C1 segment of cervical spinal cord (tissue), 14 donors: ENCODE measurements at regions not wholly inside any gene's neighbourhood (a gene's known extent, or its start where the extent isn't known, plus 50 kb on each side); places are given as distances from the start of the nearest gene placed in this dataset.
"Not testable (repeated sequence)": the region's sequence is repeated elsewhere in the genome, so short reads cannot be mapped to it uniquely, and the experiment has no call there.

Experiments
- DNase-seq, 14 donors: peaks; one replicate each; lab custom pipeline; 2025; lab: John Stamatoyannopoulos, UW

DNA sequence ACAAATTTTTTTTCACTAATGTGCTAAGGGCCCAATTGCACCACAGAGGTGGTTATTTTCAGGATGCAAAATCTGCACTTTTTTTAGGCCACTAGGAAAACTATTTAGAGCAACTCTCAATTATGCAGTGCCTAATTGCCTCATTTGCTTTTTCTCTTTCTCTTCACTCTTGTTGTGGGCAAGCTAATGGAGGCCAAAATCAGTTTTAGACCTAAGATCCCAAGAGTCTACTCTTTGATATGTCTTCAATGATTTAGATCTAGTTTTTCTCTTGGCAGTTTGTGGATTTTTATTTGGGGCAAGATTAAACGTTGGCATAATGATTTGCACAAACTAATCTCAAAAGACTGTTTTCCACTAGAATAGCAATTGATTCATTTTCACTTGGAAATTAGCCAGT lies 1996.9 kb downstream of the LRRC4C start:
- no peak for DNase-seq

DNA sequence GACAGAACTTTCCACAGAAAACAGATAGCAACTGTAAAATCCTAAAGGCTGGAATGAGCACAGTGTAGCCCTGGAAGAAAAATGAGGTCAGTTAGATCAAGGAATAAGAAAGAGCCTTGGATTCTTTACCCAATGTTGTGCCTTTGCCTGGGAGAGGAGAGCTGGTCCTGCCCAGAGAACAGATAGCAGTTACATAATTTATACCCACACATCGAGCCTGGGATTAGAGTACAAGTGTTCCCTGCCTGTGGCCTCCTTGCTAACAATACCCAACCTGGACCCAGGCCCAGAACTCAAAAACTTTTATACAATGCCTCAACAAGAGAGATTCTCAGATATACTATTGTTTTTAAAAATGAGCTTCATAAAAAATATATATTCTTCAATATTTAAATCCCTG lies 1998.4 kb downstream of the LRRC4C start:
- peak in 4 of 14 donors; percentile 2 to 12 (median 10) for DNase-seq

DNA sequence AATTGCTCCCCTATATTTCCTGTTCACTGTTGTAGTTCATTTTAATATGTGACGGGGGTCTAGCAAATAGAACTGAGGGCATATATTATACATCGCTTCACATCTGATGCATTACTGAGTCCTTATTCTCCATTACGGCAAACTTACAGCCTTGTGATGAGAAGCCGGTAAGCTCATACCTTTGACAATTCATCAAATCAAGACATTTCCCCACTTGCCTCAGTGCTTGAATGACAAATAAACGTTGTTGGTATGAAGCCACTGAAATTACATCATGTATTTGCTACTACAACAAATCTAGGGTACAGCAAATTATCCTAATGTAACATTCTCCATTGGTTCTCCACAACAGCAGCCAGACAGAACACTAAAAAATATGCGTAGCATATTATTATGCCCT lies 1999.8 kb downstream of the LRRC4C start:
- no peak for DNase-seq

DNA sequence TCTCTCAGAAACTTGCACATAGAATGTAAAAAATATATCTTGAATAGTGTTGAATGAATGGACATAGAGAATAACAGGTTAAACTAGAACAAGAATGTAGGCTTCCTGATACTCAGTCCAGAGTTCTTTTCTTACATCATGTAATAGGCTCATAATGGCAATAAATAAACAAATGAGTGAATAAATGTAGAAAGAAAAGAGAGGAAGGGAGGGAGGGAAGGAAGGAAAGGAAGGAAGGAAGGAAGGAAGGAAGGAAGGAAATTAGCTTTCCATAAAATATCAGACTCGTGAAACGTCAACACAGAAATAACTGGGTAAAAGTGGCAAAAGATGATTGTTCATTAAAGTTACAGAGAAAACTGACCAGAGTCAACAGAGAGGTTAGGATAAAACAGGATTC lies 2001.0 kb downstream of the LRRC4C start:
- no peak for DNase-seq

DNA sequence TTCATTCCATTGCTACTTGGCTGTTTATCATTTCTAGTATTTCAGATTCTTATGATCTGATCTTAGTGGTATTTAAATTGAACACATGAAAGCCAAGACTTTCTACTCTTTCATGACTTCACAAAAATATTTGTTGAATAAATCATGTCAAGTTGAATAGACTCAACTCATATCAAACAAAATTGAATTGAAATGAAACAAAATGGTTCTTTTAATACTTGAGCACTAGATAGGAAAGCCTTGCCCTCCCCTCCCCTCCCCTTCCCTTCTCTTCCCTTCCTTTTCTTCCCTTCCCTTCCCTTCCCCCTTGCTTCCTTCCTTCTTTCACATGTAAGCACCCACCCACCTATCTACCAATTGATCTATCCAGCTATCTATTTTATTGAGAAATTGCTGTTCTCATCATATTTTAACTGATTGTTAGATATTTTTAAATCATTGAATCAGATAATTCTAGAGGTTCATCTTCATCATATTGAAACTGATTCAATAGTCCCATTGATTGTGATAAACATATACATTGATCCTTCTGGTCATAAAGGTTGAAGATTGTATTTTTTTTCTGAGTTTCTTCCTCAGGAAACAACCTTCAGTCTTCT lies 2015.9 kb downstream of the LRRC4C start:
- DNase-seq = no peak

DNA sequence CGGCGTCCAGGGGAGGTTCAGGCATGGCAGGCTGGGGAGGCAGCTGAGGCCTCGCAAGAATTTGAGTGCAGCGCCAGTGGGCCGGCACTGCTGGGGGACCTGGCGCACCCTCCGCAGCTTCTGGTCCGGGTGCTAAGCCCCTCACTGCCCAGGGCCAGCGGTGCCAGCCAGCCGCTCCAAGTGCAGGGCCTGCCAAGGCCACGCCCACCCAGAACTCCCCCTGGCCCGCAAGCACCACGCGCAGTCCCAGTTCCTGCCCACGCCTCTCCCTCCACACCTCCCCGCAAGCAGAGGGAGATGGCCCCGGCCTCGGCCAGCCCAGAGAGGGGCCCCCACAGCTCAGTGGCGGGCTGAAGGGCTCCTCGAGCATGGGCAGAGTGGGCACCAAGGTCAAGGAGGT lies 2017.3 kb downstream of the LRRC4C start:
- no peak for DNase-seq

DNA sequence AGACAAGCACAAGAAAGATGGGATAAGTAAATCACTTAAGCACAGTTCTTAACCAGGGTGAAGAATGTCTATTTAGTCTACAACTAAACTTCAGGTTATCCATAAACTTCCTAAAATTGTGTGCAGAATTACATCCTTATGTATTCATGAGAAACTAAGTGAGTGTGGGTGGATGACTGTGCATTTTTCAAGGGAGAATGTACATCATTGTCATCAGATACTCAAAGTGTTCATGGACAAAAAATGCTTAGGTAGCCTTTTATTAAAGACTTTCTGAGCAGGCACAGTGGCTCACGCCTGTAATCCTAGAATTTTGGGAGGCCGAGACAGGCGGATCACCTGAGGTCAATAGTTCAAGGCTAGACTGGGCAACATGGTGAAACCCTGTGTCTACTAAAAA lies 2023.8 kb downstream of the LRRC4C start:
- DNase-seq = no peak

DNA sequence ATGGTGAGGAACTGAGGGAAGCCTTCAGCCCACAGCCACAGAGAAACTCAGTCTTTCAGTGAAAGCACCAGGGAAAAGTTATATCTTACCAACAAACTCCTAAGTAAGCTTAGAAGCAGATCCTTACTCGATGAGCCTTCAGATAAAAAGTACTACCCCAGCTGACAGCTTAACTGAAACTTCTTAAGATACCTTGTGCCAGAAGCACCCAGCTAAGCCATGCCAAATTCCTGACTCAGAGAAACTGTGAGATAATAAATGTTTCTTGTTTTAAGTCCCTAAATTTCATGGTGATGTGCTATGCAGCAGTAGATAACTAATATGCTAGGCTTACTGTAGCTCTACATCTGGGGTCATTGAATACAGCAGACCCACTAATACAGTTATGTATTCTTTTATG lies 2025.0 kb downstream of the LRRC4C start:
- DNase-seq = no peak

DNA sequence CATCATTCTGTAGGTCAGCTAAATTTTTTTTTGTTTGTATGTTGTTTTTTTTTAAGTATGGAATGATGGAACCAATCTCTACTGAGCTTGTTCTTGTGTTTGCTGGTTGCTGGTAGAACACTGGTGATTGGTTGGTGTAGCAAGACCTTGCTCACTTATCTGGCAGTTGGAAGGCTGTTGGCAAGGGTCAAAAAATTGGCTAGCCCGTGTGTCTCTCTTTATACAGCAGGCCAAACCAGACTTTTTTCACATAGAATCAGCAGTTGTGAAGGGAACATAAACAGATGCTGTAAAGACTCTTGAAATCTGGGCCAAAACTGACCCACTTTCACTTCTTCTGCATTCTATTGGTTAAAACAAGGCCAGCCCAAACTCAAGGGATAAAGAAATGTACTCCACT lies 2026.5 kb downstream of the LRRC4C start:
- DNase-seq = no peak

DNA sequence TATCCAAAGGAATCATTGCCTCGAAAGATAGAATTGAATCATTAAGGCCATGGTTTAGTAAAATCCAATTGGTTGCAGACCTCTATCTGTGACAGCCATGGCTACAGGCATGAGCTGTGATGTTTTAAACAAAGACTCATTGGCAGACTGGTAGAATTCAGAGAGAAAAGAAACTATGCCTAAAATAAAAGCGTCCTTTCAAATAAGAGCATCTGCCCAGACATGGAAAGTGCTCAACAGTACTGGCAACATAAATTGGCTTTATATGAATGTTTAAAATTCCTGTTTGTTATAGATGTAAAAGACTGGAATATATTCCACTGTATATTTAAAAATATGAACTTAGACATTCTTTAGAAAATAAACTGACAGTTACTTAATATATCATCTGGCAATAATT lies 2034.2 kb downstream of the LRRC4C start:
- DNase-seq = no peak

DNA sequence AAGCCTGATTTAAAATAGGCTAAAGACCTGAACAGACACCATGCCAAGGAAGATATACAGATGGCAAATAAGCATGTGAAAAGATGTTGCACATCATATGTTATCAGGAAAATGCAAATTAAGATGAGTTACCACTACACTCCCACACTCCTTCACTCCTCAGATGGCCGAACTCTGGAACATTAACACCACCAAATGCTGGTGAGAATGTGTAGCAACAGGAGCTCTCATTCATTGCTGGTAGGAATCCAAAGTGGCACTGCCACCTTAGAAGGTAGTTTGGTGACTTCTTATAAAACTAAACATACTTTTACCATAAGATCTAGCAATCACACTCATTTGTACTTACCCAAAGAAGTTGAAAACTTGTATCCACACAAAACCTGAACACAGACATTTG lies 2047.3 kb downstream of the LRRC4C start:
- DNase-seq = no peak

DNA sequence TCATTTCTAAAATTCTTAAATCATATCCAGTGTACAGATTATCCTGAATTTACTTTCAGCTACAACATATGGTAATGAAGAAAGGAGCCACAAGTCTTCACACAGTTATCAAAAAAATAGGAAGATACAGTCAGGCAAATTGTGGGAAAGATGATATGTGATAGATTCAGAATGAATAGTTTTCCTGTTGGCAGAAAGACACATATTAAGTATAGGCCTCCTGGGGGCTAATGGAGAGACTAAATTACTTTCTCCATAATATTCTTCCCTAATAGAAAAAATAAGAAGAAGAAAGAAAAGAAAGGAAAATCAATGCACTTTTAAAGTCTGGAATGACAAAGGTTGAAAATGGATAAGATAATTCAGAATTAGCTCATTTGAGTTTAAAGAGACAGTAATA lies 2073.5 kb downstream of the LRRC4C start:
- no peak for DNase-seq

DNA sequence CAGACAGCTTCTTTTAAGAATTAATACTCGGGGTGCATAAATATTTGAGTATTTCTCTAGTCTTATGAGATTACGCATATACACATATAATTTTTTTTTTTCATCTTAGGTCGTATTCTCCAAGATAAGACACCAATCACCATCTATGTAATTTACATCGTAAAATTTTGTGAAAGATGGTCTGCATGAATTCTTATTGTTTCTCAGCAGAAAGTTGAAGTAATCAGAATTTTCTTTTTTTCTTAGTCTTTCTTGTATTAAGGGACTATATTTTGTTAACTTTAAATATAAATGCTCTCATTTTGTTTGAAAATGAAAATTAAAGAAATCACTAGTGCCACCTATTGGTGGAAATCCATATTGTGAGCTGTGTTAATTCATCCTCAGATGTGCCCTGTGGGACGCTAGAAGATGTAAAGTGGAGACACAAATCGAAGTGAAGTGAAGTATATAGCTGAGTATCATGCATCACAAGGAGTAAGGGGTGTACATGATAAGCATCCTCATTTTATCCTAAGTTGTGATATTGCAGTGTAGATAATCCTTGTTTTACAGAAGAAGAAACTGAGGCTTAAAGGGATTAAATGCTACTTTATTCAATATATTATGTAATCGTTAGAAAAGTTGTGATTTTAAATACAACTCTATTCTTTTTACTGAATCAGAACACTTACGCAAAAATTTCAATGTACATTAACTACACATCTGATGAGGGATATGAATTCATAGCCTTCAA lies 2084.3 kb downstream of the LRRC4C start:
- DNase-seq = no peak

DNA sequence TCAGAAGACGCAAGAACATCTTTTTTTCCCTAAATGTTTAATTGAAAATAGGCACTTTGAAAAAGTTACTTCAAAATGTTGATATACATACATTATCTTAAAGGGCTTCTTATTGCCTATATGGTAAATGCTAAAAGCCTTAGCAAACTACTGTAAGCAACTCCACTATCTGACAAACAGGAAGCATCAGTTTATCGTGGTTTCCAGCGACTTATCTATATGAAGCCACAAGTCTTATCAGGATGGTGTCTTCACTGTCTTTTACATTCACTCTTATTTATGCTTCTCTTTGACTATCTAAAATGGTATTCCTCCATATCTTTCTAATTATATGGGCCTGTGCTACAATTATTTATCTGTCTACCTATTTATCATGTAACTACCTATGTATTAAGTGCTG lies 2091.9 kb downstream of the LRRC4C start:
- DNase-seq = no peak

DNA sequence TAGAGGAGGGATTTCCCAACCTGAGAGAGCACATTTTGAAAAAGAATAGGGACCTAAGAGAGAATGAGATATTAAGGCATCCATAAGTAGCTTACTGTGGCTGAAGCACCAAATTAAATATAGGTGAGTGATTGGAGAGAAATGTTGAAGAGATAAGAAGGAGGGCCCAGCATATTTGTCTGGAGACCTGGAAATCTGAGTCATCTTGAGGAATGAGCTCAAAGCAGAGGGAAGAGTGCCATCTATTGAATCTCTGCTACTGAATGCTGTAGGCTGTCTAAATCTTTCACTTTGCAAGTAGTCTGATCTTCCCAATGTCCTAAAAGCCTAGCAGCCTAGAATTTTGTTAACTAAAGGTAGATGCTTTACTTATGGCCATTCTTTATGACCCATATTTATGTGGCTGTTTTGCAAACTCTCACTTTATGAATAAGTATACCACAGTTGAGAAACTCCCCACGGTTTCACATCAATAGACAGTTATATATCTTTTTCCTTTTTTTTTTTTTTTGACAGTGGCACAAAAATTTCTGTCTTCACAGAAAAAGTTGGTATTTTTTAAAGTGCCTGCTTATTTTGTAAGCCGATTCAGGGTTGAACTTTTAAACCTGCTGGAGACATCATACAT lies 2093.5 kb downstream of the LRRC4C start:
- DNase-seq = no peak

DNA sequence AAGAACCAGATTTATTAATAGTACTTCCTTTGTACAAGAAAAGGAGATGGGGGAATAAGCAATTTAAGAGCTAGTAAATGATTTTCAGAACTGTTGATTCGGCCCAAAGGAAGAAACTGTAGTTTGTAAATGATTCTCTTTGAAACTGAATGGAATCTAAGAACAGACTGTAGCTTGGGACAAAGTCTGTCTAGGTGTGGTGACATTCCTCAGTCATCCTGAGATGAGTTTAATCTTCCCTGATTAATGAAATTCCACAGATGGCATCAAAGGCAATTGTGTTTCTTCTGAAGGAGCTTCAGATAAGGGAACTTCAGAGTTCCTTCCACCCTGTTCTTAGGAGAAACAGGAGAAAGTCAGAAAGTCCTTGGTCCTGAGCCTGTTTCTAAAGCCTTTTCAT lies 2095.9 kb downstream of the LRRC4C start:
- no peak for DNase-seq

DNA sequence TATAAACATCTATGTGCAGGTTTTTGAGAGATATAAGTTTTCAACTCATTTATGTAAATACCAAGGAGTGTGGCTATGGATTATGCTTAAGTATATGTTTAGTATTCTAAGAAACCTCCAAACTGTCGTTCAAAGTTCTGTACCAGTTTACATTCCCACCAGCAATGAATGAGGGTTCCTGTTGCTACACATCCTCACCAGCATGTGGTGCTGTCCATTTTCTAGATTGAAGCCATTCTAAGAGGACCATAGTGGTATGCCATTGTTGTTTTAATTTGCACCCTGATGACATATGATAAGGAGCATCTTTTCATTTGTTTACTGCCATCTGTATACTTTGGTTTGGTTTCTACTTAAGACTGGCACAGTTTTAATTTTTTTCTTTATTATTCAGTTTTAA lies 2097.9 kb downstream of the LRRC4C start:
- DNase-seq = no peak

DNA sequence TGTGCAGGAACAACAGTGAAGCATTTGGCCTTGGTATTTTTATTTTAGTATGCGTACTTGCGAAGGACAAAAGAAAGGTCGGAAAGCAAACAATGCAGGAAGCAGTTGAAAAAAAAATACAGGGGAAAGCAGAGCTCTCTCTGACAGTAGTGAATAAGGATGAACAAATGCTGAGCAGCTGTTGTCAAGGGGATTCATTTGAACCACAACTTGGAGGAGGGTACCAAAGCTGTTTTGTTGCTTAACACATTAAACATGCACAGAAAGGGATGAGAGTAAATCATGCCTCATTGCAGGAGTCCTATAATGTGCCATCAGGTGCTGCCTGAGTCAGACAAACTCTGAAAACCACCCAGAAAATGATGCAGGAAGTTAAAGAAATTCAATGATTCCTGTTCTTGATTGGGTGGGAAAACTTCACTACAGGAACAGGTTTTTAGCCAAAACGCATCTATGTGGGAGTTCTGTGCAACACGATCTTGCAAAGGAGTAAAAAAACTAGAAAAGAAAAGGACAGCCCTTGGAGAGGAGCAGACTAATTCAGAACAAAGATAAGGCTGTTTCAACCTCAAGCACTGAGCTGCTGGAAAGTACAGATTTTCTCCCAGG lies 2113.5 kb downstream of the LRRC4C start:
- no peak for DNase-seq

DNA sequence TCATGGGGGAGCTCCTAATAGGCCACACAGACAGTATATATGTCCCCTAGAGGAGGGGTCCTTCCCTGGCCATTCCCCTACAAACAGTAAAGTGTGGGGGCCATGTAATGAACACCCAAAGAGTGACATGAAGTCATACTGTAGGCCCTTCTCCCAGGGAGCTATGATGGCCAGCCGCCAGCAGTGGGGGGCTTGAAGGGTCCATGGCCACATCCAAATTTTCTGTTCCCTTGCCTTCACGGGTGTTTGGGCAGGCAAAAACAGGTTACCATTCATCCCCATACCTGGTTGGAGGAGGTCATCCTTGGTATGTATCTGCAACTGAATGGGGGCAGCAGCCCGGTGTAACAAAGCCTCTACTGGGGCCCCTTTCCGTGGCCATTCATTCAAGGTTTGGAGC lies 2118.0 kb downstream of the LRRC4C start:
- no peak for DNase-seq

DNA sequence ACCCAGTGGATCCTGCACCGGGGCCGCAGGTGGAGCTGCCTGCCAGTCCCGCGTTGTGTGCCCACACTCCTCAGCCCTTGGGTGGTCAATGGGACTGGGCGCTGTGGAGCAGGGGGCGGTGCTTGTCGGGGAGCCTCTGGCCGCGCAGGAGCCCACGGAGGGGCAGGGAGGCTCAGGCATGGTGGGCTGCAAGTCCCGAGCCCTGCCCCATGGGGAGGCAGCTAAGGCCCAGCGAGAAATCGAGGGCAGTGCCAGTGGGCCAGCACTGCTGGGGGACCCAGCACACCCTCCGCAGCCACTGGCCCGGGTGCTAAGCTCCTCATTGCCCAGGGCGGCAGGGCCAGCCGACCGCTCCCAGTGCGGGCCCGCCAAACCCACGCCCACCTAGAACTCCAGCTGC lies 2126.4 kb downstream of the LRRC4C start:
- DNase-seq = not testable (repeated sequence)

DNA sequence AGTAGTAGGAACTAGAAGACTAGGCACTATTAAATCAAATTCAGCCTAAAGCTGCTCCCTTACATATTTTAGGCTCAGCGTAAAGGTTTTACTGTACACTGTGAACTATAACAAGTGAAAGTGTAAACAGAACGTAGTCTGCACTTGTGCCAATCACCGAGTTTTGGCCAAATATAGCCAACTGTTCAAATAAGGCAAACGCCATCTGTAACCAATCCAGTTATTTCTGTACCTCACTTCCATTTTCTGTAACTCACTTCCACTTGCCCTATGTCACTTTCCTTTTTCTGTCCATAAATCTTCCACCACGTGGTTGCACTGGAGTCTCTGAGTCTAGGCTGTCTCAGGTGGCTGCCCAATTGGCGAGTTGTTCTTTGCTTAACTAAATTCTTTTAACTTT lies 2132.2 kb downstream of the LRRC4C start:
- DNase-seq = no peak

DNA sequence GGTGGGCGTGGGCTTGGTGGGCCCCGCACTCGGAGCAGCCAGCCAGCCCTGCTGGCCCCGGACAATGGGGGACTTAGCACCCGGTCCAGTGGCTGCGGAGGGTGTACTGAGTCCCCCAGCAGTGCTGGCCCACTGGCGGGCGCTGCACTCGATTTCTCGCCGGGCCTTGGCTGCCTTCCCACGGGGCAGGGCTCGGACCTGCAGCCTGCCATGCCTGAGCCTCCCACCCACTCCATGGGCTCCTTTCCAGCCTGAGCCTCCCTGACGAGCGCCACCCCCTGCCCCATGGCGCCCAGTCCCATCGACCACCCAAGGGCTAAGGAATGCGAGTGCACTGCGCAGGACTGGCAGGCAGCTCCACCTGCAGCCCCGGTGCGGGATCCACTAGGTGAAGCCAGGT lies 2147.6 kb downstream of the LRRC4C start:
- not testable (repeated sequence) for DNase-seq

DNA sequence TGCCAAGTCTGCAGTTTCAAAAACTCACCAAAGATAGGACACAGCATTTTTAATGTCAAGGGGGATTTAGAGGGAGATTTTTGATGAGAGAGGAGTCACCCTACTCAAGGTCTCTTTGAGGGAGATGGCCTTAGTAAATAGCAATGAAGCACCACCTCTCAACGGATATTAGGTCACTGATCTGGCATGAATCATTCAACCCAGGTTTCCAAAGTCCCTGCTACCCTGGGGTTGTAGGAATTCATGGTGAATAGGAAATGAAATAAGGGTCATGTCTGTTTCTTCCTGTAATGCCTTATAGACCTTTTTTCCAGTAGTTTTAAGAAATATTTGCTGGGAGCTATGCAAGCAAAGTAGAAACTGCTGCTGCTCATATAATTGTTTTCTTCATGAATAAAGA lies 2154.9 kb downstream of the LRRC4C start:
- no peak for DNase-seq
